ENCODE measurements at regions not wholly inside any gene's neighbourhood (a gene's known extent, or its start where the extent isn't known, plus 50 kb on each side); places are given as distances from the start of the nearest gene placed in this dataset.

GRCh38 chr1:5564578-5565257 is 427.5 kb downstream of the NPHP4 start:
- DNase-seq, result no peak

GRCh38 chr1:5563861-5564577 is 428.2 kb downstream of the NPHP4 start:
- DNase-seq, result no peak

- no peak for DNase-seq
These were observed 429.5 kb downstream of the NPHP4 start for GRCh38 chr1:5562769-5563168.

GRCh38 chr1:5562331-5562730 is 429.9 kb downstream of the NPHP4 start:
- no peak for DNase-seq

- DNase-seq, result no peak
These were observed 433.1 kb downstream of the NPHP4 start for GRCh38 chr1:5559078-5559477.

GRCh38 chr1:5555853-5556252 is 436.4 kb downstream of the NPHP4 start:
- no peak for DNase-seq

- no peak for DNase-seq
These were observed 437.4 kb downstream of the NPHP4 start for GRCh38 chr1:5554784-5555183.

GRCh38 chr1:5554111-5554510 is 438.1 kb downstream of the NPHP4 start:
- DNase-seq, result no peak

GRCh38 chr1:5552787-5553484 is 439.3 kb downstream of the NPHP4 start:
- DNase-seq, result no peak

- no peak for DNase-seq
These were observed 440.8 kb downstream of the NPHP4 start for GRCh38 chr1:5551274-5551975.

GRCh38 chr1:5548266-5548665 is 444.0 kb downstream of the NPHP4 start:
- DNase-seq, result no peak

- no peak for DNase-seq
These were observed 449.0 kb downstream of the NPHP4 start for GRCh38 chr1:5543235-5543634.

GRCh38 chr1:5532811-5533210 is 459.4 kb downstream of the NPHP4 start:
- DNase-seq, result no peak

GRCh38 chr1:5526822-5527551 is 465.2 kb downstream of the NPHP4 start:
- DNase-seq, result no peak

- DNase-seq, result no peak
These were observed 465.9 kb downstream of the NPHP4 start for GRCh38 chr1:5526385-5526750.

- DNase-seq, result no peak
These were observed 466.4 kb downstream of the NPHP4 start for GRCh38 chr1:5525597-5526384.

GRCh38 chr1:5522531-5523145 is 469.6 kb downstream of the NPHP4 start:
- DNase-seq, result no peak

- DNase-seq, result no peak
These were observed 472.7 kb downstream of the NPHP4 start for GRCh38 chr1:5519366-5520135.

- DNase-seq, result no peak
These were observed 475.5 kb downstream of the NPHP4 start for GRCh38 chr1:5516756-5517155.

- no peak for DNase-seq
These were observed 476.7 kb downstream of the NPHP4 start for GRCh38 chr1:5515501-5515900.

Measured in right hindlimb (tissue), 1 donor.